ENCODE measurements at regions not wholly inside any gene's neighbourhood (a gene's known extent, or its start where the extent isn't known, plus 50 kb on each side); places are given as distances from the start of the nearest gene placed in this dataset.

- TF ChIP-seq CTCF (IDR thresholded peaks at IDR 0.05) (no peak), POLR2A (IDR thresholded peaks at IDR 0.05) (no peak)
These were observed 310.1 kb upstream of the RASGEF1B start for GRCh38 chr4:81781799-81782198.
